Uterus (tissue), 2 donors: ENCODE measurements at regions not wholly inside any gene's neighbourhood (a gene's known extent, or its start where the extent isn't known, plus 50 kb on each side); places are given as distances from the start of the nearest gene placed in this dataset.

Experiments used
- POLR2A ChIP-seq, 2 donors: fragments of 450-650 bp; IDR thresholded peaks; one replicate each; pipeline ENCODE4 v1.6.1; 2016; ENCODE audit warnings: antibody characterized with exemption in 2 of 2, mild to moderate bottlenecking in 1 of 2, moderate library complexity in 1 of 2
- TF ChIP-seq, protein P1 (sequence below), 4 experiments: fragments of 200-600 bp in 2 of 4; fragments of 450-650 bp in 2 of 4; sonication (generic) in 2 of 4; IDR thresholded peaks; one replicate each; pipeline ENCODE4 v1.5.1; 2016 to 2019; ENCODE audit warnings: antibody characterized with exemption in 4 of 4, mild to moderate bottlenecking in 2 of 4, moderate library complexity in 1 of 4

DNA sequence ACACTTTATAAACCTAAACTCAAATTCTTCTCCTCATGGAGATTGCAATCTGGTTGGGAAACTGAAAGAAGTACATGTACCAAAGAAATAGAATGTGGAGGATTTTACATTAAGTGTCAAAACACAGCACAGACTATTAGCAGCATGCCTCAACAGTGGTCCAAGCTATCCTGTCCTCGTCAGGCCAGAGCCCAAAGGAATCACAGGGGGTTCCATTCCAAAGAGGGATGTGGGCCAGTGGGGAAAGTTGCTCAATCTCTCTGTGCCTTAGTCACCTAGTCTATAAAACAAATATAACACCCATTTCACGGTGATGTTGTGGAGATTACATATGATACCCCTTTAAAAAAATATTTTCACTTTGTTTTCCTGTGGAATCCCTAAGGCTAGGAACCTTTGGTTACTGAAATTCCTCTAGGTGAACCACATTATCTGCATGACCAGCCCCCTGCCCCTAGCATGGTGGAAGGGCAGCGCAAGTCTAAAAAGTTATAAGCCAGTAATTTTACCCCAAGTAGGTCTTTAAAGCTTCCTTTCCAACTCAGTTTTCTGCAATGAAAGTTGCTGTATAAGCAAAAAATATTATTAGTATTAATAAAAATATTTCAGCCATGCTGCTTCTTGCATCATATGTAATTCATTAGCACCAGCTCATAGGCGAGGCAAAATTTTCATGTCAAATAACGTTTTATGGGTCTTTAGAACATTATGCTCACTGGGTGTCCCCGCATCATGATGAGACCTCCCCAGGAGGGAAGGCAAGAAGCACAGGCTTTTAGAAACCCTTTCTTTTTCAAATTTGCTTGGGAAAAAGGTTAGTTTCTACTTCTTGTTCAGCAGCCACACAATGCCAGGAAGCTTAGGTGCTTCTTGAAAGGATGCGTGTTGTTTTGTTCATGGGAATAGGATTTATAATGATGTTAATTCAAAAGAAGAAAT lies 548.8 kb upstream of the PKN2 start:
- TF ChIP-seq, protein P1, sequence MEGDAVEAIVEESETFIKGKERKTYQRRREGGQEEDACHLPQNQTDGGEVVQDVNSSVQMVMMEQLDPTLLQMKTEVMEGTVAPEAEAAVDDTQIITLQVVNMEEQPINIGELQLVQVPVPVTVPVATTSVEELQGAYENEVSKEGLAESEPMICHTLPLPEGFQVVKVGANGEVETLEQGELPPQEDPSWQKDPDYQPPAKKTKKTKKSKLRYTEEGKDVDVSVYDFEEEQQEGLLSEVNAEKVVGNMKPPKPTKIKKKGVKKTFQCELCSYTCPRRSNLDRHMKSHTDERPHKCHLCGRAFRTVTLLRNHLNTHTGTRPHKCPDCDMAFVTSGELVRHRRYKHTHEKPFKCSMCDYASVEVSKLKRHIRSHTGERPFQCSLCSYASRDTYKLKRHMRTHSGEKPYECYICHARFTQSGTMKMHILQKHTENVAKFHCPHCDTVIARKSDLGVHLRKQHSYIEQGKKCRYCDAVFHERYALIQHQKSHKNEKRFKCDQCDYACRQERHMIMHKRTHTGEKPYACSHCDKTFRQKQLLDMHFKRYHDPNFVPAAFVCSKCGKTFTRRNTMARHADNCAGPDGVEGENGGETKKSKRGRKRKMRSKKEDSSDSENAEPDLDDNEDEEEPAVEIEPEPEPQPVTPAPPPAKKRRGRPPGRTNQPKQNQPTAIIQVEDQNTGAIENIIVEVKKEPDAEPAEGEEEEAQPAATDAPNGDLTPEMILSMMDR (IDR thresholded peaks at IDR 0.05), result no peak
- no peak for TF ChIP-seq POLR2A (IDR thresholded peaks at IDR 0.05)
